ENCODE measurements at regions not wholly inside any gene's neighbourhood (a gene's known extent, or its start where the extent isn't known, plus 50 kb on each side); places are given as distances from the start of the nearest gene placed in this dataset.

GRCh38 chr4:56746639-56747038 is 65.5 kb upstream of the HOPX start:
- no peak overlapping the region for H3K4me2 ChIP-seq (ENCODE audit: low read depth, low read length, poor library complexity, severe bottlenecking)
- no peaks in the 10 kb centered on the region for H3K9me3 ChIP-seq (ENCODE audit: insufficient read depth, low read length)
- no peak for TF ChIP-seq CTCF (IDR thresholded peaks at IDR 0.05; ENCODE audit: insufficient read depth, low read length, poor library complexity, severe bottlenecking)
- no peak for TF ChIP-seq EZH2phosphoT487 (conservative IDR thresholded peaks at IDR 0.05; ENCODE audit: low read length)
- no peak overlapping the region for H3K4me3 ChIP-seq (ENCODE audit: insufficient read depth, low read length, poor library complexity, severe bottlenecking)
- no peaks in the 10 kb centered on the region for H3K27me3 ChIP-seq (ENCODE audit: low read length)
- no peaks in the 10 kb centered on the region for H4K20me1 ChIP-seq (ENCODE audit: low read depth, low read length)
- H3K9ac ChIP-seq (ENCODE audit: low read length) = no peak overlapping the region
- no peaks in the 10 kb centered on the region for H3K36me3 ChIP-seq (ENCODE audit: low read length)
- no peak overlapping the region for H2AFZ ChIP-seq (ENCODE audit: low read depth, low read length, severe bottlenecking)
- no peaks in the 10 kb centered on the region for H3K9me2 ChIP-seq (replicated peaks; ENCODE audit: insufficient read depth, low read length)
- no peaks in the 10 kb centered on the region for H3F3A ChIP-seq (ENCODE audit: insufficient read depth)
- H3K79me2 ChIP-seq (ENCODE audit: insufficient read depth, low read length) = no peaks in the 10 kb centered on the region
- H3K27ac ChIP-seq (ENCODE audit: low read depth, low read length) = no peak overlapping the region

GRCh38 chr4:56745042-56745441 is 63.9 kb upstream of the HOPX start:
- Histone ChIP-seq H3K27me3 (ENCODE audit: low read length) (no peaks in the 10 kb centered on the region), H2AFZ (ENCODE audit: low read depth, low read length, severe bottlenecking) (no peak overlapping the region), H3K9me3 (ENCODE audit: insufficient read depth, low read length) (no peaks in the 10 kb centered on the region), H3K9me2 (replicated peaks; ENCODE audit: insufficient read depth, low read length) (no peaks in the 10 kb centered on the region), H4K20me1 (ENCODE audit: low read depth, low read length) (no peaks in the 10 kb centered on the region), H3K4me3 (ENCODE audit: insufficient read depth, low read length, poor library complexity, severe bottlenecking) (no peak overlapping the region), H3K27ac (ENCODE audit: low read depth, low read length) (no peak overlapping the region), H3F3A (ENCODE audit: insufficient read depth) (no peaks in the 10 kb centered on the region), H3K36me3 (ENCODE audit: low read length) (no peaks in the 10 kb centered on the region), H3K9ac (ENCODE audit: low read length) (no peak overlapping the region), H3K79me2 (ENCODE audit: insufficient read depth, low read length) (no peaks in the 10 kb centered on the region), H3K4me2 (ENCODE audit: low read depth, low read length, poor library complexity, severe bottlenecking) (no peak overlapping the region)
- TF ChIP-seq CTCF (IDR thresholded peaks at IDR 0.05; ENCODE audit: insufficient read depth, low read length, poor library complexity, severe bottlenecking) = no peak
- TF ChIP-seq EZH2phosphoT487 (conservative IDR thresholded peaks at IDR 0.05; ENCODE audit: low read length) = no peak

DNA sequence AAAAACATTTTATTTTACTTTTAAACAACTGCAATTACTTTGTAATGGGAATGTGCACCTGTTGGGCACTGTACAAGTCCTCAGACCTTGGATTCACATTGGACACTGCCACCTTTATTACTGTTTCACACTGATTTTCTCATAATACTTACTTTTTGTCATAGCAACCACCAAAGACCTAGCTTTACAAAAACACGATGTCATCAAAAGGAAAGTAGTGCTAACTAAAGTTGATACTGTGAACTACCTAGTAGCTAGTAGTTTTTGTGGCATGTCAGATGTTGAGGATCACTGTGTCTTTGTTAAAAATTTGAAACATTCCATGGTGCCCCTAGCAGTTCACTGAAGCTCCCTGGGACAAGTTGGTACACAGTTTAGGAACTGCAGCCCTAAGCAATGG is 62.9 kb upstream of the HOPX start:
- H3K4me3 ChIP-seq (ENCODE audit: insufficient read depth, low read length, poor library complexity, severe bottlenecking) = no peak overlapping the region
- TF ChIP-seq CTCF (IDR thresholded peaks at IDR 0.05; ENCODE audit: insufficient read depth, low read length, poor library complexity, severe bottlenecking) (no peak), EZH2phosphoT487 (conservative IDR thresholded peaks at IDR 0.05; ENCODE audit: low read length) (no peak)
- no peaks in the 10 kb centered on the region for H3K36me3 ChIP-seq (ENCODE audit: low read length)
- H3K27me3 ChIP-seq (ENCODE audit: low read length) = no peaks in the 10 kb centered on the region
- no peaks in the 10 kb centered on the region for H3K9me3 ChIP-seq (ENCODE audit: insufficient read depth, low read length)
- H3K27ac ChIP-seq (ENCODE audit: low read depth, low read length) = no peak overlapping the region
- H4K20me1 ChIP-seq (ENCODE audit: low read depth, low read length) = no peaks in the 10 kb centered on the region
- no peak overlapping the region for H3K9ac ChIP-seq (ENCODE audit: low read length)
- no peaks in the 10 kb centered on the region for H3K9me2 ChIP-seq (replicated peaks; ENCODE audit: insufficient read depth, low read length)
- H3K4me2 ChIP-seq (ENCODE audit: low read depth, low read length, poor library complexity, severe bottlenecking) = no peak overlapping the region
- no peak overlapping the region for H2AFZ ChIP-seq (ENCODE audit: low read depth, low read length, severe bottlenecking)
- no peaks in the 10 kb centered on the region for H3K79me2 ChIP-seq (ENCODE audit: insufficient read depth, low read length)
- no peaks in the 10 kb centered on the region for H3F3A ChIP-seq (ENCODE audit: insufficient read depth)

DNA sequence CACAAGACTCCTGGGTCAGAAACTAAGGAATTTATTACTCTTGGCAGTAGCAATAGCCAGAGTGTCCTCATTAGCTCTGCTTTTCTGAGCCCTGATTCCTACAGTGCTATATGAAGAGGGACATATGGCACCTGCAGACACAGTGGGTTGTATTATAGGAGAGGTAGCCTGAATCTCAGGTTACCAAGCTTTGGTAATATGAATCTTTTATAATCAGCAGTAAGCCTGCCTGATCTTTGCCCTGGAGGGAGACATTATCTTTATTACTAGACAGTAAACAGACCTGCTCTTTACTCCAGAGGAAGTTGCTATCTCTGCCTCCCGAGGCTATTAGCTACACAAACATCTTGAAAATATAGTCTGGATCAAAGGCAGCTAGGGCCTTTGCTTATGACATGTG is 62.5 kb upstream of the HOPX start:
- Histone ChIP-seq H3K9me3 (ENCODE audit: insufficient read depth, low read length) (no peaks in the 10 kb centered on the region), H4K20me1 (ENCODE audit: low read depth, low read length) (no peaks in the 10 kb centered on the region), H3K4me3 (ENCODE audit: insufficient read depth, low read length, poor library complexity, severe bottlenecking) (no peak overlapping the region), H3F3A (ENCODE audit: insufficient read depth) (no peaks in the 10 kb centered on the region), H3K27ac (ENCODE audit: low read depth, low read length) (no peak overlapping the region), H2AFZ (ENCODE audit: low read depth, low read length, severe bottlenecking) (no peak overlapping the region), H3K9me2 (replicated peaks; ENCODE audit: insufficient read depth, low read length) (no peaks in the 10 kb centered on the region), H3K79me2 (ENCODE audit: insufficient read depth, low read length) (no peaks in the 10 kb centered on the region), H3K4me2 (ENCODE audit: low read depth, low read length, poor library complexity, severe bottlenecking) (no peak overlapping the region), H3K27me3 (ENCODE audit: low read length) (no peaks in the 10 kb centered on the region), H3K9ac (ENCODE audit: low read length) (no peak overlapping the region), H3K36me3 (ENCODE audit: low read length) (no peaks in the 10 kb centered on the region)
- TF ChIP-seq CTCF (IDR thresholded peaks at IDR 0.05; ENCODE audit: insufficient read depth, low read length, poor library complexity, severe bottlenecking) (no peak), EZH2phosphoT487 (conservative IDR thresholded peaks at IDR 0.05; ENCODE audit: low read length) (no peak)

All from SU-DHL-6 (cell line).